ENCODE measurements at regions not wholly inside any gene's neighbourhood (a gene's known extent, or its start where the extent isn't known, plus 50 kb on each side); places are given as distances from the start of the nearest gene placed in this dataset.

GRCh38 chr2:8617590-8617989, 64.3 kb upstream of the ID2 start:
- TF ChIP-seq CTCF (IDR thresholded peaks at IDR 0.05; ENCODE audit: poor library complexity, severe bottlenecking) (no peak), TAF1 (IDR thresholded peaks at IDR 0.05; ENCODE audit: low read depth) (no peak), EZH2 (IDR thresholded peaks at IDR 0.05; ENCODE audit: borderline replicate concordance, insufficient read depth, low read length, poor library complexity, severe bottlenecking) (no peak), POLR2AphosphoS5 (IDR thresholded peaks at IDR 0.05) (no peak), RAD21 (conservative IDR thresholded peaks at IDR 0.05) (no peak), REST (IDR thresholded peaks at IDR 0.05; ENCODE audit: borderline replicate concordance) (no peak), EP300 (conservative IDR thresholded peaks at IDR 0.05; ENCODE audit: poor library complexity, severe bottlenecking) (no peak), MXI1 (conservative IDR thresholded peaks at IDR 0.05; ENCODE audit: poor library complexity, severe bottlenecking) (no peak)

All from neural cell (in vitro differentiated cells).